Sigmoid colon (tissue), 6 donors: ENCODE measurements at regions not wholly inside any gene's neighbourhood (a gene's known extent, or its start where the extent isn't known, plus 50 kb on each side); places are given as distances from the start of the nearest gene placed in this dataset.

Experiments used
- DNase-seq: peaks from one replicate; pipeline ENCODE4 v3.0.0-alpha.2; 2019
- H3K27ac ChIP-seq, 4 donors: fragments of 200-600 bp; sonication (generic); one replicate each; pipeline ENCODE4 v1.5.1; 2016 to 2019; ENCODE audit warnings: mild to moderate bottlenecking in 1 of 4
- H3K27me3 ChIP-seq, 3 donors: fragments of 200-600 bp; sonication (generic); one replicate each; pipeline ENCODE4 v1.5.1; 2019; ENCODE audit warnings: mild to moderate bottlenecking in 1 of 3
- H3K36me3 ChIP-seq, 4 donors: fragments of 200-600 bp; sonication (generic); one replicate each; pipeline ENCODE4 v1.5.1; 2016 to 2019
- H3K4me1 ChIP-seq, 4 donors: fragments of 200-600 bp; sonication (generic); one replicate each; pipeline ENCODE4 v1.5.1; 2017 to 2019
- H3K4me3 ChIP-seq, 4 donors: fragments of 200-600 bp; sonication (generic); one replicate each; pipeline ENCODE4 v1.5.1; 2017 to 2019; ENCODE audit warnings: mild to moderate bottlenecking in 2 of 4, moderate library complexity in 1 of 4
- H3K9me3 ChIP-seq, 4 donors: fragments of 200-600 bp in 3 of 4; sonication (generic) in 3 of 4; one replicate each; pipeline versions ENCODE4 v1.5.1 to v1.6.1; 2013 to 2019
- CTCF ChIP-seq, 4 experiments: fragments of 450-650 bp in 3 of 4; fragments of 200-600 bp in 1 of 4; IDR thresholded peaks; one replicate each; pipeline ENCODE4 v1.5.1; 2016 to 2019; ENCODE audit warnings: antibody characterized with exemption in 4 of 4, mild to moderate bottlenecking in 3 of 4, moderate library complexity in 2 of 4
- EP300 ChIP-seq, 4 donors: sonication (generic); formaldehyde crosslinking; IDR thresholded peaks; one replicate each; pipeline ENCODE4 v1.6.1; 2017; ENCODE audit warnings: antibody characterized with exemption in 4 of 4
- POLR2A ChIP-seq, 2 donors: fragments of 450-650 bp; IDR thresholded peaks; one replicate each; pipeline ENCODE4 v1.6.1; 2016; ENCODE audit warnings: antibody characterized with exemption in 2 of 2, mild to moderate bottlenecking in 2 of 2, moderate library complexity in 2 of 2
- POLR2AphosphoS5 ChIP-seq, 4 donors: sonication (generic); formaldehyde crosslinking; IDR thresholded peaks; one replicate each; pipeline ENCODE4 v1.6.1; 2017; ENCODE audit warnings: antibody characterized with exemption in 4 of 4
- WGBS, 2 donors: extraction: QIAGEN DNeasy Blood & Tissue Kit; methylation state at CpG; one replicate each; pipeline ENCODE4 v1.1.7; 2013; 5-methylcytosine and 5-hydroxymethylcytosine counted together
- intact Hi-C: fragments of 100-400 bp; cut with DNase I; formaldehyde crosslinking; loops from one replicate; pipeline ENCODE4 v1.15.1; 2023
- donor health status: healthy with polysubstance abuse.
- donor health status: healthy.

DNA sequence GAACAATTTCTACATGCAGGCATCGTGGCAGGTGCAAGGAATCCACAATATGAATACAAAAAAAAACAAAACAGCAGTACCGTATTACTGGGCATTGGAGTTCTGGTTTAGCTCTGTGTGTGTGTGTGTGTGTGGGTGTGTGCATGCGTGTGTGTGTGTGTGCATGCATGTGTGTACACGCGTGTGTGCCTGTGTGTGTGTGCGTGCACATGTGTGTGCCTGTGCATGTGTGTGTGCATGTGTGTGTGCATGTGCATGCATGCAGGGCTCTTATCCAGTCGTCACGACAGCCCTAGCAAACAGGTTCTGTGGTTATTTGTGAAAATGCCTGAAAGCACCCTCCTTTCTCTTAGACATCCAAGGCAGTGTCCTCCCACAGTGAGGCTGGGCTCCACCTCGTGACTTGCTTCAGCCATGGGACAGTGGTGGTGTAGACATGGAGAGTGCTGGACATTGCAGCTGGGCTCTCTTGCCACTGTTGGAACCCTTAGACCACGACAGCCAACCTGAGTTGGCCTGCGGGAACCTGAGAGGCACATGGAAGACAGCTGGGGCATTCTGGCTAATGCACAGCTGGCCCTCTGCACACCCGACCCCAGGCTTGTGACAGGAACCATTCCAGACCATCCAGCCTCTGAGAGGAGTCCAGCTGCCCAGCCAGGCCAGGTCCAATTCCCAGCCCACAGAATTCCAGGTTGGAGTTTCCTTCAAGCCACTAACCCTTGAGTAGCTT lies 173.4 kb upstream of the SHH start:
- H3K9me3 ChIP-seq, result no peaks in the 10 kb centered on the region
- 90% methylated on average over 12 of the region's 12 CpGs for WGBS, 2 donors
- no peak overlapping the region for H3K4me3 ChIP-seq
- no peak overlapping the region for H3K27ac ChIP-seq
- peak; percentile 29 for DNase-seq
- no peaks in the 10 kb centered on the region for H3K36me3 ChIP-seq
- TF ChIP-seq CTCF (IDR thresholded peaks at IDR 0.05), result no peak
- TF ChIP-seq POLR2AphosphoS5 (IDR thresholded peaks at IDR 0.05), result no peak
- no peak for TF ChIP-seq EP300 (IDR thresholded peaks at IDR 0.05)
- no peak for TF ChIP-seq POLR2A (IDR thresholded peaks at IDR 0.05)
- H3K4me1 ChIP-seq, result no peaks in the 10 kb centered on the region
- intact Hi-C loops, result no loop called here
- no peaks in the 10 kb centered on the region for H3K27me3 ChIP-seq

DNA sequence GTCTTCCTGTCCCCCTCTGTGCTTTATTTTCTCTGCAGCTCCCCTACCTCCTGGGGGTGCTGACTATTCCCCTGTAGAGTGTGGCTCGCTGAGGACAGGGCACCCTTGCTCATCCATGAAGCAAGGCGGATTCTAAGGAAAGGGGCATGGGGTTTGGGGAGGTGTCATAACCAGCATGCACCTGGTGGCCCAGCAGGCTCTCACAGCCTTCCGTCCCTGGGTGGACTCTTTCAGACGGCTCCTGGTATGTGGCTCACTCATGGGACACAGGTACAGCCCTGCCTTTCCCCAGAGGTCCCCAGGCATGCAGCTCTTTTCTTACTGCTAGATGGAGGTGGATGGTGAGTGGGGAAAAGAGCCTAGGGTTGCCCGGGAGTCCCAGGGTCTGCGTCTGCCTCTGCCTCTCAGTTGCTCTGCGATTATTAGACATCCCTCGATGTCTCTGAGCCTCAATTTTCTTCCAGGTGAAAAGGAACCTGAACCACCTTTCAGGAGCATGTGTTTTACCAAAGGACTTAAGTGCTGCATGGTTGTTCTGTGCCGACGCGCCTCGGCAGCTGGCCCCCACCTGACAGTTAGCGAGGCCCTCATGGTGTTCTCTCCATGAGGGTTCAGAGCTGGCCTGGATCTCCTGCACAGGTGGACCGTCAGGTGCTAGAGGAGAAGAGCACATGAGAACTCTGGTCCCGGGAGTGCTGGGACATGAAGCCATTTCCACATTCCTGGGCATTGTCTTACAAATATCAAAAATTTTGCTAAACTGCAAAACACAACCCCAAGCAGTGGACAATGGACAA lies 172.5 kb upstream of the SHH start:
- intact Hi-C loops, result no loop called here
- no peak overlapping the region for H3K4me3 ChIP-seq
- DNase-seq, result peak; percentile 36
- H3K4me1 ChIP-seq, result no peaks in the 10 kb centered on the region
- H3K27ac ChIP-seq, result no peak overlapping the region
- WGBS, 2 donors, result 93 to 94% methylated on average over 15 of the region's 15 CpGs
- H3K9me3 ChIP-seq, result no peaks in the 10 kb centered on the region
- no peaks in the 10 kb centered on the region for H3K36me3 ChIP-seq
- no peak for TF ChIP-seq EP300 (IDR thresholded peaks at IDR 0.05)
- no peak for TF ChIP-seq POLR2A (IDR thresholded peaks at IDR 0.05)
- TF ChIP-seq POLR2AphosphoS5 (IDR thresholded peaks at IDR 0.05), result no peak
- no peak for TF ChIP-seq CTCF (IDR thresholded peaks at IDR 0.05)
- H3K27me3 ChIP-seq, result no peaks in the 10 kb centered on the region

DNA sequence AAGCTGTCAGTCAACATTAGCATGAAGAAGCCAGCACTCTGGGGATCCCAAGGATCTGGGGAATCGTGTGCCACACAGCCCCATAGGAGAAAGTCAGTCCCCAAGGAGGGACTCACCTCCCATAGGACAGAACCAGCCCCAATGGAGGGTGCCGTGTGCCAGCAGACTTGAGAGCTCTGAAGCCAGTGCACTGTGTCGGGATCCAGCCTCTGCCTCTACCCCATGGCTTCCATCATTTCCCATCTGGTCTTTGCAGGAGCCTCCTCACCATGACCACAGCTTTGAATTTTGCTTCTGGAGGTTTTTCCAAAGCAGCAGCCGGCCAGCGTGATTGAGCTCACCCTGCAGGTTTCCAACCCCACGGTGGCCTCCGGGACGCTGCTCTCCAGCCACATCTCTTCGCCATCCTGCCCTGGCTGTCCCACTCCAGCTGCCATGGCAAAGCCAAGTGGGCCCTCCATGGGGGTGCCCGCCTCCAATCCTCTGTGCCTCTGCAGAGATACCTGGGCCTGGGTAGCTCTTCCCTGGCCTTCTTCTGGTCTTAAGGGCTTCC lies 171.8 kb upstream of the SHH start:
- TF ChIP-seq POLR2AphosphoS5 (IDR thresholded peaks at IDR 0.05) (no peak), EP300 (IDR thresholded peaks at IDR 0.05) (no peak), CTCF (IDR thresholded peaks at IDR 0.05) (no peak), POLR2A (IDR thresholded peaks at IDR 0.05) (no peak)
- intact Hi-C loops, result no loop called here
- Histone ChIP-seq H3K36me3 (no peaks in the 10 kb centered on the region), H3K4me1 (no peaks in the 10 kb centered on the region), H3K9me3 (no peaks in the 10 kb centered on the region), H3K4me3 (no peak overlapping the region), H3K27ac (no peak overlapping the region), H3K27me3 (peaks cover 0 to 1% (median 0%) of the 10 kb centered on the region in 3 donors)
- WGBS, 2 donors, result 84 to 89% methylated on average over 10 of the region's 10 CpGs
- peak; percentile 50 for DNase-seq

DNA sequence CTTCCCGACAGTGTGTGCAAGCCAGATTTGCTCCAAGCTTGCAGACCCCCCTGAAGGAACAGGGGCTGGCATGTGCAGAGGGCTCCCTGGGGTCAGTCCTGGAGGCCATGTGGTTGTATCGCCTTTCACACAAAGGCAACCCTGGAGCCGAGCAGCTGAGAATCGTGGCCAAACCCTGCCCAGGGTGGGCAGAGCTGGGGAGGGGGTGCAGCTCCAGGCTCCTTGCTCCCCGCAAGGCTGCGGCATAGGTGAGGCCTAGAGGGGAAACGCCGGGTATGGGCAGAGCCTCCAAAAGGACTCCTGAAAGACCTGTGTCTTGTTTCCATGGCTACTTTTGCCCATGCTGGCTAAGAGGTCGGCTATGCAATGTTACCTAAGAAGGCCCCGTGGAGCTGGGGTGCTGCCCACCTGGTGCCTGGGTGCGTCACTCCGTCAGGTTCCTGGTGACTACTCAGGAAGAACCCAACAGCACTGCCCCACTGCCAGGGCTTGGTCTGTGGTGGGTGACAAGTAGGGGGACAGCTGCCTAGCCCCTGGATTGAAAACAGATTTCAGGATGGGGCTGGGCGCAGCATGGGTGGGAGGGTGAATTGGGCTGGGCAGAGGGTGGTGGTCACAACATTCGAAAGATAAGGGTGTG lies 171.0 kb upstream of the SHH start:
- no peak for TF ChIP-seq POLR2A (IDR thresholded peaks at IDR 0.05)
- no peak for TF ChIP-seq POLR2AphosphoS5 (IDR thresholded peaks at IDR 0.05)
- TF ChIP-seq CTCF (IDR thresholded peaks at IDR 0.05), result no peak
- TF ChIP-seq EP300 (IDR thresholded peaks at IDR 0.05), result no peak
- Histone ChIP-seq H3K4me1 (no peaks in the 10 kb centered on the region), H3K27me3 (peaks cover 0 to 4% (median 0%) of the 10 kb centered on the region in 3 donors), H3K36me3 (no peaks in the 10 kb centered on the region), H3K27ac (no peak overlapping the region), H3K4me3 (no peak overlapping the region), H3K9me3 (no peaks in the 10 kb centered on the region)
- intact Hi-C loops, result no loop called here
- WGBS, 2 donors, result 86 to 89% methylated on average over 14 of the region's 14 CpGs
- peak; percentile 51 for DNase-seq
